Neuron (in vitro differentiated cells): ENCODE measurements at regions not wholly inside any gene's neighbourhood (a gene's known extent, or its start where the extent isn't known, plus 50 kb on each side); places are given as distances from the start of the nearest gene placed in this dataset.

ENCODE experiments used
- H2AFZ ChIP-seq: one replicate; pipeline ENCODE4 v1.6.1; 2013; ENCODE audit warnings: low read depth, mild to moderate bottlenecking, inconsistent platforms, low read length, moderate library complexity
- H3K27me3 ChIP-seq: one replicate; pipeline ENCODE4 v1.6.1; 2013; ENCODE audit warnings: low read length; ENCODE audit not compliant: insufficient read depth
- H3K36me3 ChIP-seq: one replicate; pipeline ENCODE4 v1.6.1; 2013; ENCODE audit warnings: low read length; ENCODE audit not compliant: insufficient read depth
- H3K4me1 ChIP-seq: one replicate; pipeline ENCODE4 v1.6.1; 2013; ENCODE audit warnings: low read length; ENCODE audit not compliant: insufficient read depth
- H3K4me3 ChIP-seq: 2 replicates; pipeline ENCODE4 v1.5.1; 2013; ENCODE audit warnings: mild to moderate bottlenecking, low read length, moderate library complexity
- H3K9me3 ChIP-seq: one replicate; pipeline ENCODE4 v1.6.1; 2013; ENCODE audit warnings: low read length

- Histone ChIP-seq H3K9me3 (no peaks in the 10 kb centered on the region), H2AFZ (no peak overlapping the region), H3K4me3 (no peak overlapping the region)
These were observed 439.2 kb downstream of the SETBP1 start for GRCh38 chr18:45119876-45120275.

GRCh38 chr18:45121146-45121545 is 440.5 kb downstream of the SETBP1 start:
- H3K36me3 ChIP-seq, result no peaks in the 10 kb centered on the region
- H3K4me1 ChIP-seq, result no peaks in the 10 kb centered on the region
- no peak overlapping the region for H3K4me3 ChIP-seq
- no peaks in the 10 kb centered on the region for H3K9me3 ChIP-seq
- H3K27me3 ChIP-seq, result no peaks in the 10 kb centered on the region
- H2AFZ ChIP-seq, result no peak overlapping the region

More at GRCh38 chr18:45119876-45120275, 439.2 kb downstream of the SETBP1 start:
- H3K4me1 ChIP-seq, result no peaks in the 10 kb centered on the region
- no peaks in the 10 kb centered on the region for H3K27me3 ChIP-seq
- no peaks in the 10 kb centered on the region for H3K36me3 ChIP-seq

GRCh38 chr18:45122506-45122905 is 441.8 kb downstream of the SETBP1 start:
- Histone ChIP-seq H2AFZ (no peak overlapping the region), H3K9me3 (no peaks in the 10 kb centered on the region), H3K27me3 (no peaks in the 10 kb centered on the region), H3K4me3 (no peak overlapping the region), H3K36me3 (no peaks in the 10 kb centered on the region), H3K4me1 (no peaks in the 10 kb centered on the region)

GRCh38 chr18:45127405-45127804 is 446.7 kb downstream of the SETBP1 start:
- Histone ChIP-seq H3K9me3 (no peaks in the 10 kb centered on the region), H3K36me3 (no peaks in the 10 kb centered on the region), H3K4me3 (no peak overlapping the region), H3K4me1 (no peaks in the 10 kb centered on the region), H3K27me3 (no peaks in the 10 kb centered on the region), H2AFZ (no peak overlapping the region)

GRCh38 chr18:45133276-45133675 is 452.6 kb downstream of the SETBP1 start:
- Histone ChIP-seq H3K4me1 (no peaks in the 10 kb centered on the region), H3K9me3 (no peaks in the 10 kb centered on the region), H3K4me3 (no peak overlapping the region), H3K27me3 (no peaks in the 10 kb centered on the region), H3K36me3 (no peaks in the 10 kb centered on the region), H2AFZ (no peak overlapping the region)

GRCh38 chr18:45136381-45137086 is 455.8 kb downstream of the SETBP1 start:
- Histone ChIP-seq H3K4me3 (no peak overlapping the region), H2AFZ (no peak overlapping the region), H3K4me1 (no peaks in the 10 kb centered on the region), H3K27me3 (no peaks in the 10 kb centered on the region), H3K36me3 (no peaks in the 10 kb centered on the region), H3K9me3 (no peaks in the 10 kb centered on the region)

GRCh38 chr18:45137087-45137419 is 456.4 kb downstream of the SETBP1 start:
- Histone ChIP-seq H3K27me3 (no peaks in the 10 kb centered on the region), H3K36me3 (no peaks in the 10 kb centered on the region), H3K4me1 (no peaks in the 10 kb centered on the region), H3K9me3 (no peaks in the 10 kb centered on the region), H2AFZ (no peak overlapping the region), H3K4me3 (no peak overlapping the region)

- Histone ChIP-seq H3K36me3 (no peaks in the 10 kb centered on the region), H3K4me1 (no peaks in the 10 kb centered on the region), H3K4me3 (no peak overlapping the region), H3K27me3 (no peaks in the 10 kb centered on the region), H3K9me3 (no peaks in the 10 kb centered on the region), H2AFZ (no peak overlapping the region)
These were observed 458.8 kb downstream of the SETBP1 start for GRCh38 chr18:45139478-45139877.

GRCh38 chr18:45142868-45143267 is 462.2 kb downstream of the SETBP1 start:
- H3K36me3 ChIP-seq, result no peaks in the 10 kb centered on the region
- no peaks in the 10 kb centered on the region for H3K9me3 ChIP-seq
- H3K27me3 ChIP-seq, result no peaks in the 10 kb centered on the region
- H3K4me3 ChIP-seq, result no peak overlapping the region
- H2AFZ ChIP-seq, result no peak overlapping the region
- H3K4me1 ChIP-seq, result no peaks in the 10 kb centered on the region

GRCh38 chr18:45149712-45150111 is 465.6 kb upstream of the SLC14A2 start:
- H3K4me1 ChIP-seq, result no peaks in the 10 kb centered on the region
- H3K36me3 ChIP-seq, result no peaks in the 10 kb centered on the region
- no peak overlapping the region for H2AFZ ChIP-seq
- H3K9me3 ChIP-seq, result no peaks in the 10 kb centered on the region
- no peak overlapping the region for H3K4me3 ChIP-seq
- no peaks in the 10 kb centered on the region for H3K27me3 ChIP-seq

GRCh38 chr18:45151645-45152044 is 463.6 kb upstream of the SLC14A2 start:
- no peaks in the 10 kb centered on the region for H3K4me1 ChIP-seq
- no peaks in the 10 kb centered on the region for H3K27me3 ChIP-seq
- no peaks in the 10 kb centered on the region for H3K36me3 ChIP-seq
- H3K4me3 ChIP-seq, result no peak overlapping the region
- no peak overlapping the region for H2AFZ ChIP-seq
- H3K9me3 ChIP-seq, result no peaks in the 10 kb centered on the region

- Histone ChIP-seq H3K4me1 (no peaks in the 10 kb centered on the region), H3K27me3 (no peaks in the 10 kb centered on the region), H3K9me3 (no peaks in the 10 kb centered on the region), H3K4me3 (no peak overlapping the region), H2AFZ (no peak overlapping the region), H3K36me3 (no peaks in the 10 kb centered on the region)
These were observed 459.8 kb upstream of the SLC14A2 start for GRCh38 chr18:45155526-45155925.

GRCh38 chr18:45156946-45157345 is 458.3 kb upstream of the SLC14A2 start:
- H3K9me3 ChIP-seq, result no peaks in the 10 kb centered on the region
- H3K36me3 ChIP-seq, result no peaks in the 10 kb centered on the region
- no peaks in the 10 kb centered on the region for H3K4me1 ChIP-seq
- no peak overlapping the region for H2AFZ ChIP-seq
- H3K27me3 ChIP-seq, result no peaks in the 10 kb centered on the region
- no peak overlapping the region for H3K4me3 ChIP-seq

GRCh38 chr18:45157576-45157975 is 457.7 kb upstream of the SLC14A2 start:
- Histone ChIP-seq H3K4me3 (no peak overlapping the region), H3K27me3 (no peaks in the 10 kb centered on the region), H3K9me3 (no peaks in the 10 kb centered on the region), H3K4me1 (no peaks in the 10 kb centered on the region), H2AFZ (no peak overlapping the region), H3K36me3 (no peaks in the 10 kb centered on the region)
